ENCODE measurements at regions not wholly inside any gene's neighbourhood (a gene's known extent, or its start where the extent isn't known, plus 50 kb on each side); places are given as distances from the start of the nearest gene placed in this dataset.

DNA sequence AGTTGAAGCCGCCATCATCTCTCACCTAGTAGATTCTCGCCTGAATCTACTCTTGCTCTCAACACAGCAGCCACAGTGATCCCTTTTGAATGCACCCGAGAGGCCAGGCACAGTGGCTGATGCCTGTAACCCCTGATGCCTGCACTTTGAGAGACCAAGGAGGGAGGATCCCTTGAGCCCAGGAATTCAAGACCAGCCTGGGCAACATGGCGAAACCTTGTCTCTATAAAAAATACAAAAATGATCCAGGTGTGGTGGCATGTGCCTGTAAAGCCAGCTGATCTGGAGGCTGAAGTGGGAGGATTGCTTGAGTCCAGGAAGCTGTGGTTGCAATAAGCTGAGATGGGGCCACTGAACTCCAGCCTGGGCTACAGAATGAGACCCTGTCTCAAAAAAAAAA lies 60.3 kb upstream of the EML4 start:
- no peak for DNase-seq (ENCODE audit: low spot score)

GRCh38 chr2:42109959-42110640 lies 59.1 kb upstream of the EML4 start:
- no peak for DNase-seq (ENCODE audit: low spot score)

DNA sequence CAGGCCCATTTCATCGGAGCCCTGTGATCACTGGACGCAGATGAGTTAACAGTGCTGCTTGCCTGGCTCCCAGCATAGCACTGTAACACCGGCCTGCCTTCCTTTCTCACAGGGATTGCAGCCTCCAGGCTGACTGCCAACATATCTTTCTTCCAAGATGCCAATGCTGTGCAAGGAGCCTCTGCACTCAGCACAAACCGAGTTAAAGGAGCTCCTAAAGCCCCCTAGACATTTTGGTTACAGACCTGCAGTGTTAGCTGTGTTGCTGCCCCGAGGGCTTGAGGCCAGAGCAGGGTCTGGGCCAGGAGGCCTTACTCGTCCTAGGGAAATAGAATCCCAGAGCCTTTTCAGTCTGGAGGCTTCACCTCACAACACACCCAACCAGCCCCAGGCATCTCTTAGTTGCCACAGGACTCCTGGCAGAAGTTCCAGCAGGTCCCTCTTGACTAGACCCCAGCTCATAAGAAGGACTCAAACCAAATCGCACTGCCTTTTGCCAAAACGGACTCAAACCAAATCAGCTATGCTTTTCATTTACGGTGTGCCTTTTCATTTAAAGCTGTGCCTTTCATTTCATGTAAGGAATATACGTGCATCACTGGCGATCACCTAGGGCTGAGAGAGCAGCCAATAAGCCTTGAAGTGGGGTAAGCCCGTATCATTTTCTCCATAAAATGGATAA lies 58.4 kb upstream of the EML4 start:
- DNase-seq (ENCODE audit: low spot score) = no peak

DNA sequence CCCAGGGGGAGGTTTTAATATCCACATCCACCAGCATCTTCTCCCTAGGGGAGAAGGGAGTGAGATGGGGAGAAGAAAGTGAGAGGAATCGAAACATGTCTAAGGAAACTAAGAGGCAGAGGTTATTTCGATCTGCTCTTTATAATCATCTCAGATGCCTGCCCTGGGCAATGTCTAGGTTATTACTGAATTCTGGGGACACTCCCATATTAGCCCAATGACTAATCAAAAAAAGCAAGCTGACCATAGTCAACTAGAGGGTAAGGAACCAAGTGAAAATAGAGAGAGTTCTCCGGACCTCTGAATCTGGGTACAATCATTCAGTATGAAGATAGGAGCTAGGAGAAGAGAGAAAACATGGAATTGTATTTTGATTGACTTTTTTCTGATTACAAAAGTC lies 56.7 kb upstream of the EML4 start:
- no peak for DNase-seq (ENCODE audit: low spot score)

GRCh38 chr2:42113452-42113851 lies 55.7 kb upstream of the EML4 start:
- no peak for DNase-seq (ENCODE audit: low spot score)

GRCh38 chr2:42114091-42114490 lies 55.1 kb upstream of the EML4 start:
- DNase-seq (ENCODE audit: low spot score) = no peak

DNA sequence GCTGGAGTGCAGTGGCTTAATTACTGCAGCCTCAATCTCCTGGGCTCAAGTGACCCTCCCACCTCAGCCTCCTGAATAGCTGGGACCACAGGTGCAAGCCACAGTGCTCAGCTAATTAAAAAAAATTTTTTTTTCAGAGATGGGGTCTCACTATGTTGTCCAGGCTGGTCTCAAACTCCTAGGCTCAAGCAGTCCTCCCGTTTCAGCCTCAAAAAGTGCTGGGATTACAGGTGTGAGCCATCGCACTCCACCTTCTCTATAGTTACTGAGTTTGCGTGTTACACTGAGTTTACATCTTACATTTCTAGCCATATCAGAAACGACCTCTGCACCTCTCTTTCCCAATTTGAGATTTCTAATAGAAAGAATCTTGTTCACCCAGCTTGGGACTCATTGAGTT lies 53.6 kb upstream of the EML4 start:
- no peak for DNase-seq (ENCODE audit: low spot score)

DNA sequence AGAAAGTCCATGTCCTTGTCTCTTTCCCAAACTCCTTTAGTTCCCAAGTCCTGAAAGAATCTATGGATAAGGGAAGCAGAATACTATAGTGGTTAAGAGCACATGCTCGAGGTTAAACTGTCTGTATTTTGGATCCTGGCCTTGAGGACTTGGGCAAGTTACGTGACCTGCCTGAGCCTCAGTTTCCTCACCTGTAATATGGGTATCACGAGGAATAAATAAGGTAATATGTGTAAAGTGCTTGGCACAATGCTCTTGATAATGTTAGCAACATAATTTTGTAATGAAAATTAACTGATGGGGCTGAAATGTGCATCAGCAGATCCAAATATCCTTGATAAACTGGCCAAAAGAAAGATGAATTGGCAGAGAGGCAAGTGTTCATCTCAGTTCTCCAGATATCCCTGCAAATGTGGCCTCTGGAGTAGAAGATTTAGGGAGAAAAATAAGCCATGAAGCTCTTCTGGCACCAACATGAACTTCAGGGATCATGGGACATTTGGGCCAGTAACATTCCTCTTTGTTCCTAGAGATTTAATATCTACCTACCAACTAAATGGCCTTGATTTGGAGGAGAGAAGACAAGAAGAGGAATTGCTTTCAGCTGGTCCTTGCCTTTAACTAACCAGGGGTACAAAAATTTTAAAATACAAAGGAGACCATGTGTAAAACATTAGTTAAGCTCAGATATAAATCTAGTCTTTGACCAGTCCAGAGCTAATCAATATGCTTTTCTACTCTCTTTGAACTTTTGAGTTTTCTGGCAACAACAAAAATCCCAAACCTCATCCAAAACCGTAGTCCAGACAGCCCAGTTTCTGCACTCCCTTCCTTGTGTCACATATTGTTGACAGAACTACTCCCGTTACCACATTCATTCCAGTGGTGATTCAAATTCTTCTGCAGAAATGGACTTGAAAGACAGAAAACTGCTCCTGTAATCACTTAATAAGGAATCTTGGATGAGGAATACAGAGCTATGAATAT lies 52.7 kb upstream of the EML4 start:
- DNase-seq (ENCODE audit: low spot score) = no peak

DNA sequence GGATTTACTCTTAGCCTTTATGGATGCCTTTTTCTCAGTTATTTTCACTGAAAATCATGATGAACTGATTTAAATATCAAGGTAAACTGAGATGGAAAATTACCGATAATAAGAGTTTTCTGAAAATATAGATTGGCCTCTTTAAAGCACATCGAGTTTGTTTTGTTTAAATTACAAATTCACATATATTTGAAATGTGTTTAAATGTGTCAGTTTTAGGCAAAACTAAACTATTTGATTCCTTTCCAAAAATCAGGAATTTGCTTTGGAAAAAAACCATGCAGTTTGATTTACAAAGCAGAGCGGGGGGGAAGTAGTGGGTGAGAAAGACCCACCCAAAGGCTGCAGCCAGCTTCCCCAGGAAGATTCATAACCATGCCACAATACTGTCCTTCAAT lies 52.0 kb upstream of the EML4 start:
- DNase-seq (ENCODE audit: low spot score) = no peak

- peak; percentile 42 for DNase-seq (ENCODE audit: low spot score)
Measured at GRCh38 chr2:42117923-42118753, 51.0 kb upstream of the EML4 start.

DNA sequence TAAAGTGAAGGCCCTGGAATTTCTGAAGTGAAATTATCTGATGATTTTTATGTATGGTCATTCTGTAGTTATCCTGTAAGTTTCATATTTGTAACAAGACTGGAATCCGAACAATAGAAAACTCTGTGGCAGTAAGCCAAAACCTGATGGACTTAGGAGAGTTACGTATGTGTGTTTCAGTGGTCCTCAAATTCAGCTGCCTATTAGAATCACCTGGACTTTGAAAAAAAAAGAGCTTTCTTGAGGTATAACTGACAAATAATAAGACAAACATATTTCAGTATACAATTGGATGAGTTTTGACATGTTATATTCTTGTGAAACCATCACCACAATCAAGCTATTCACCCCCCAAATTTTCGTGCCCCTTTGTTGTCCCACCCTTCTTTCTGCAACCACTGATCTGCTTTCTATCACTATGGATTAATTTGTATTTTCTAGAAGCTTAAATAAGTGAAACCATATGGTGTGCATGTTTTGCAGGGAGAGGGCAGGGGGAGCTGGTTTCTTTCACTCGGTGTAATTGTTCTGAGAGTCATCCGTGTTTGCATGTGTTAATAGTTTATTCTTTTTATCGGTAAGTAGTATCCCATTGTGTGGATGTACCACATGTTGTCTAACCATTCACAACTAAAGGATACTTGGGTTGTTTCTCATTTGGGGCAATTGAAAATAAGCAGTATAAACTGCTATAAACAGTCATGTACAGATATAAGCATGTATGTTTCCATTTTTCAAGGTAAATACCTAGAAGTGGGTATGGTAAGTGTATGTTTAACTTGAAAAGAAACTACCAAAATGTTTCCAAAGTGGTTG lies 50.2 kb upstream of the EML4 start:
- DNase-seq (ENCODE audit: low spot score) = no peak
